GM23338 (cell line): ENCODE measurements at regions not wholly inside any gene's neighbourhood (a gene's known extent, or its start where the extent isn't known, plus 50 kb on each side); places are given as distances from the start of the nearest gene placed in this dataset.

Source experiments
- ATAC-seq: fragments of 200-7000 bp; cut with Tn5 transposase; 3 replicates; pipeline ENCODE4 v1.9.1; 2020
- DNase-seq: peaks from one replicate; pipeline ENCODE4 v3.0.0-alpha.2; 2015; ENCODE audit warnings: low spot score
- H2AFZ ChIP-seq: fragments of 200-600 bp; sonication (generic); 2 replicates; pipeline ENCODE4 v1.8.0; 2016; ENCODE audit warnings: antibody characterized with exemption, mild to moderate bottlenecking, moderate library complexity
- H3F3A ChIP-seq: fragments of 200-600 bp; sonication (generic); replicated peaks from 2 replicates; pipeline ENCODE4 v1.8.0; 2017; ENCODE audit warnings: antibody characterized with exemption, mixed run types, low read depth
- H3K27ac ChIP-seq: fragments of 200-600 bp; sonication (generic); 2 replicates; pipeline ENCODE4 v1.6.1; 2016; ENCODE audit warnings: low read depth
- H3K27me3 ChIP-seq: fragments of 200-600 bp; sonication (generic); 2 replicates; pipeline ENCODE4 v1.8.0; 2016; ENCODE audit warnings: mild to moderate bottlenecking, mixed run types, moderate library complexity; ENCODE audit not compliant: insufficient read depth
- H3K36me3 ChIP-seq: fragments of 200-600 bp; sonication (generic); 2 replicates; pipeline ENCODE4 v1.8.0; 2016; ENCODE audit warnings: mild to moderate bottlenecking; ENCODE audit not compliant: insufficient read depth
- H3K4me1 ChIP-seq: fragments of 200-600 bp; sonication (generic); 2 replicates; pipeline ENCODE4 v1.8.0; 2016; ENCODE audit warnings: mild to moderate bottlenecking, moderate library complexity; ENCODE audit not compliant: insufficient read depth
- H3K4me2 ChIP-seq: fragments of 200-600 bp; sonication (generic); 2 replicates; pipeline ENCODE4 v1.7.1; 2017; ENCODE audit warnings: mixed run types
- H3K4me3 ChIP-seq: fragments of 200-600 bp; sonication (generic); 2 replicates; pipeline ENCODE4 v1.6.1; 2016; ENCODE audit warnings: mixed run types
- H3K79me2 ChIP-seq: fragments of 200-600 bp; sonication (generic); replicated peaks from 2 replicates; pipeline ENCODE4 v1.8.0; 2017; ENCODE audit warnings: mild to moderate bottlenecking; ENCODE audit not compliant: insufficient read depth
- H3K9me2 ChIP-seq: fragments of 200-600 bp; sonication (generic); 2 replicates; pipeline ENCODE4 v1.8.0; 2017; ENCODE audit not compliant: insufficient read depth
- H4K20me1 ChIP-seq: fragments of 200-600 bp; sonication (generic); replicated peaks from 2 replicates; pipeline ENCODE4 v1.8.0; 2017; ENCODE audit warnings: mild to moderate bottlenecking; ENCODE audit not compliant: insufficient read depth
- H3K27ac Mint-ChIP-seq: 2 replicates; pipeline ENCODE4 v1.8.0; 2020; ENCODE audit warnings: inconsistent platforms, mild to moderate bottlenecking, moderate library complexity, mixed read lengths
- H3K27me3 Mint-ChIP-seq: 3 replicates; pipeline ENCODE4 v1.8.0; 2022; ENCODE audit warnings: low read depth, mild to moderate bottlenecking, moderate library complexity, mixed read lengths, inconsistent platforms; ENCODE audit not compliant: insufficient read depth, poor library complexity
- H3K36me3 Mint-ChIP-seq: 3 replicates; pipeline ENCODE4 v1.8.0; 2021; ENCODE audit warnings: low read depth, mild to moderate bottlenecking, inconsistent platforms, moderate library complexity, mixed read lengths
- H3K4me1 Mint-ChIP-seq: 3 replicates; pipeline ENCODE4 v1.8.0; 2020; ENCODE audit warnings: mild to moderate bottlenecking, inconsistent platforms, mixed read lengths
- H3K4me3 Mint-ChIP-seq: 3 replicates; pipeline ENCODE4 v1.8.0; 2021; ENCODE audit warnings: moderate library complexity, mild to moderate bottlenecking, inconsistent platforms, mixed read lengths
- H3K9me3 Mint-ChIP-seq: 3 replicates; pipeline ENCODE4 v1.8.0; 2020; ENCODE audit warnings: moderate library complexity, mild to moderate bottlenecking, inconsistent platforms, mixed read lengths
- CREB1 ChIP-seq: fragments of 250-450 bp; sonication (Bioruptor Pico); IDR thresholded peaks from 2 replicates; pipeline ENCODE4 v1.5.0; 2020; ENCODE audit warnings: low read depth, mild to moderate bottlenecking, moderate library complexity
- CTCF ChIP-seq, 2 experiments: fragments of 200-600 bp in 1 of 2; sonication (generic) in 1 of 2; conservative IDR thresholded peaks; 2 replicates each; pipeline versions ENCODE4 v1.5.1 to v1.6.1; 2016 to 2017; ENCODE audit warnings: antibody characterized with exemption in 2 of 2, low read depth in 2 of 2, mild to moderate bottlenecking in 2 of 2, moderate library complexity in 1 of 2
- ETS1 ChIP-seq: IDR thresholded peaks from 2 replicates; pipeline ENCODE4 v1.6.1; 2016; ENCODE audit warnings: antibody characterized with exemption
- EZH2 ChIP-seq: fragments of 200-600 bp; sonication (generic); IDR thresholded peaks from one replicate; pipeline ENCODE4 v1.8.0; 2017; ENCODE audit warnings: antibody characterized with exemption, mild to moderate bottlenecking, low read depth; ENCODE audit not compliant: unreplicated experiment
- EZH2phosphoT487 ChIP-seq: fragments of 200-600 bp; sonication (generic); IDR thresholded peaks from one replicate; pipeline ENCODE4 v1.8.1; 2018; ENCODE audit warnings: antibody characterized with exemption; ENCODE audit not compliant: unreplicated experiment
- JUNB ChIP-seq: IDR thresholded peaks from one replicate; pipeline ENCODE4 v1.6.1; 2016; ENCODE audit warnings: antibody characterized with exemption; ENCODE audit not compliant: unreplicated experiment
- NANOG ChIP-seq: IDR thresholded peaks from 2 replicates; pipeline ENCODE4 v1.6.1; 2016; ENCODE audit warnings: antibody characterized with exemption, borderline replicate concordance
- POLR2AphosphoS5 ChIP-seq: IDR thresholded peaks from 2 replicates; pipeline ENCODE4 v1.6.1; 2016; ENCODE audit warnings: antibody characterized with exemption, low read depth
- REST ChIP-seq: IDR thresholded peaks from one replicate; pipeline ENCODE4 v1.6.1; 2018; ENCODE audit warnings: antibody characterized with exemption; ENCODE audit not compliant: unreplicated experiment
- STAT1 ChIP-seq: IDR thresholded peaks from one replicate; pipeline ENCODE4 v1.6.1; 2016; ENCODE audit warnings: antibody characterized with exemption; ENCODE audit not compliant: unreplicated experiment
- ZNF114 ChIP-seq: fragments of 250-450 bp; sonication (Bioruptor Pico); IDR thresholded peaks from 2 replicates; pipeline ENCODE4 v1.5.0; 2020; ENCODE audit warnings: mild to moderate bottlenecking, moderate library complexity
- ZNF331 ChIP-seq: fragments of 250-450 bp; sonication (Bioruptor Pico); IDR thresholded peaks from 2 replicates; pipeline ENCODE4 v1.5.0; 2020; ENCODE audit warnings: low read depth, mild to moderate bottlenecking, moderate library complexity
- ZNF462 ChIP-seq: fragments of 250-450 bp; sonication (Bioruptor Pico); IDR thresholded peaks from 2 replicates; pipeline ENCODE4 v1.5.0; 2020; ENCODE audit warnings: mild to moderate bottlenecking, moderate library complexity

GRCh38 chr17:16888413-16889087 lies 83.4 kb downstream of the TNFRSF13B start:
- ATAC-seq (no peak), DNase-seq (no peak)
- Mint-ChIP-seq H3K4me3 (no peak overlapping the region), H3K36me3 (no peaks in the 10 kb centered on the region), H3K27ac (no peak overlapping the region), H3K4me1 (no peaks in the 10 kb centered on the region), H3K27me3 (no peaks in the 10 kb centered on the region), H3K9me3 (no peaks in the 10 kb centered on the region)
- no peaks in the 10 kb centered on the region for H3K36me3 ChIP-seq
- no peak overlapping the region for H3K4me3 ChIP-seq
- TF ChIP-seq CTCF (conservative IDR thresholded peaks at IDR 0.05; ENCODE audit: low read depth in 2 of 2) (no peak), POLR2AphosphoS5 (no peak), ETS1 (no peak), NANOG (no peak), ZNF462 (CRISPR knock-in tag) (no peak), EZH2 (no peak), STAT1 (no peak), EZH2phosphoT487 (no peak), JUNB (no peak), REST (no peak), ZNF331 (CRISPR knock-in tag) (no peak), CREB1 (no peak), ZNF114 (CRISPR knock-in tag) (no peak)
- no peak overlapping the region for H3K27ac ChIP-seq
- H4K20me1 ChIP-seq: no peaks in the 10 kb centered on the region
- H3F3A ChIP-seq: no peaks in the 10 kb centered on the region
- no peaks in the 10 kb centered on the region for H3K27me3 ChIP-seq
- no peaks in the 10 kb centered on the region for H3K79me2 ChIP-seq
- H3K4me2 ChIP-seq: no peak overlapping the region
- H2AFZ ChIP-seq: no peak overlapping the region
- H3K9me2 ChIP-seq: peaks cover 11% of the 10 kb centered on the region; the same call in 1 of the 2 replicates
- H3K4me1 ChIP-seq: no peaks in the 10 kb centered on the region
